HepG2 (cell line): ENCODE measurements at regions not wholly inside any gene's neighbourhood (a gene's known extent, or its start where the extent isn't known, plus 50 kb on each side); places are given as distances from the start of the nearest gene placed in this dataset.

Source experiments
- ATAC-seq: fragments of 200-7000 bp; cut with Tn5 transposase; 3 replicates; pipeline ENCODE4 v1.9.1; 2020; ENCODE audit warnings: mild to moderate bottlenecking, moderate library complexity
- BruUV-seq: library from RNA; stranded (reverse); fragments of 400-500 nt; replicated peaks from 2 replicates; lab custom pipeline; 2021; lab: Mats Ljungman, UMichigan
- CTCF ChIA-PET: fragments of 300-600 bp; formaldehyde crosslinking; extraction: SDS; loops from one replicate; lab custom pipeline; 2021; ENCODE audit warnings: low total read pairs, inconsistent platforms, low intra/inter-chr PET ratio; lab: Yijun Ruan, JAX
- POLR2A ChIA-PET: fragments of 350-600 bp; sonication (Branson Sonifier 250); formaldehyde crosslinking; loops from one replicate; lab custom pipeline; 2020; ENCODE audit warnings: antibody characterized with exemption, inconsistent platforms; lab: Yijun Ruan, JAX
- DNase-seq: peaks from one replicate; pipeline ENCODE4 v3.0.0-alpha.2; 2015; ENCODE audit warnings: low spot score
- FAIRE-seq: peaks from 3 replicates; lab custom pipeline; 2011; peaks lifted over from hg19 to GRCh38; lab: Jason Lieb, UNC
- H2AFZ ChIP-seq: one replicate; pipeline ENCODE4 v1.6.1; 2011; ENCODE audit warnings: low read length, inconsistent platforms
- H3K27ac ChIP-seq: fragments of 300-600 bp; 3 replicates; pipeline ENCODE4 v1.8.0; 2011; ENCODE audit warnings: mixed run types, mild to moderate bottlenecking, mixed read lengths, low read length, inconsistent platforms; ENCODE audit not compliant: insufficient read depth; ENCODE audit errors: extremely low read length
- H3K27me3 ChIP-seq, 2 experiments: fragments of 200-600 bp in 1 of 2; 2 replicates in 1 of 2; 3 replicates in 1 of 2; pipeline versions ENCODE4 v1.6.0 to v1.8.0; 2011; ENCODE audit warnings: low read length in 2 of 2, mild to moderate bottlenecking in 2 of 2, moderate library complexity in 2 of 2, inconsistent platforms in 1 of 2; ENCODE audit not compliant: insufficient read depth in 2 of 2, control insufficient read depth in 1 of 2
- H3K36me3 ChIP-seq, 2 experiments: fragments of 200-600 bp in 1 of 2; replicated peaks in 1 of 2; 2 replicates in 1 of 2; 3 replicates in 1 of 2; pipeline versions ENCODE4 v1.5.1 to v1.8.0; 2011; ENCODE audit warnings: low read length in 2 of 2, inconsistent platforms in 1 of 2; ENCODE audit not compliant: insufficient read depth in 2 of 2, control insufficient read depth in 1 of 2
- H3K4me1 ChIP-seq: 2 replicates; pipeline ENCODE4 v1.5.1; 2012; ENCODE audit warnings: low read length, inconsistent platforms; ENCODE audit not compliant: insufficient read depth
- H3K4me2 ChIP-seq: 2 replicates; pipeline ENCODE4 v1.6.0; 2011; ENCODE audit warnings: low read depth, low read length, inconsistent platforms
- H3K4me3 ChIP-seq, 3 experiments: fragments of 200-600 bp in 1 of 3; sonication (generic), shearing (Covaris generic) in 1 of 3; replicated peaks in 1 of 3; 2 replicates each; pipeline ENCODE4 v1.5.1; 2011 to 2016; ENCODE audit warnings: low read length in 3 of 3, inconsistent platforms in 2 of 3, low read depth in 2 of 3, mild to moderate bottlenecking in 2 of 3, control low read depth in 1 of 3, mixed read lengths in 1 of 3; ENCODE audit not compliant: insufficient read depth in 1 of 3
- H3K79me2 ChIP-seq: one replicate; pipeline ENCODE4 v1.6.1; 2011; ENCODE audit warnings: low read length, inconsistent platforms; ENCODE audit not compliant: insufficient read depth
- H3K9ac ChIP-seq: 2 replicates; pipeline ENCODE4 v1.6.0; 2011; ENCODE audit warnings: mild to moderate bottlenecking, low read depth, low read length, inconsistent platforms; ENCODE audit not compliant: insufficient read depth
- H3K9me3 ChIP-seq: 2 replicates; pipeline ENCODE4 v1.5.1; 2012; ENCODE audit warnings: mild to moderate bottlenecking, low read length
- H4K20me1 ChIP-seq: 2 replicates; pipeline ENCODE4 v1.6.0; 2011; ENCODE audit warnings: inconsistent platforms, mild to moderate bottlenecking, low read length, moderate library complexity; ENCODE audit not compliant: insufficient read depth
- AHDC1 ChIP-seq: sonication (generic); formaldehyde crosslinking; IDR thresholded peaks from 2 replicates; pipeline ENCODE4 v1.5.1; 2020; ENCODE audit warnings: mild to moderate bottlenecking, missing genetic modification reagents, borderline replicate concordance
- CERS6 ChIP-seq: sonication (generic); formaldehyde crosslinking; IDR thresholded peaks from 2 replicates; pipeline ENCODE4 v1.5.0; 2020; ENCODE audit warnings: missing genetic modification reagents
- CREM ChIP-seq, 2 experiments: sonication (generic) in 1 of 2; formaldehyde crosslinking in 1 of 2; IDR thresholded peaks; 2 replicates each; pipeline versions ENCODE4 v1.4.0 to v1.6.1; 2016 to 2020; ENCODE audit warnings: antibody characterized with exemption in 1 of 2, mild to moderate bottlenecking in 1 of 2, missing genetic modification reagents in 1 of 2
- HDAC6 ChIP-seq: fragments of 200-600 bp; sonication (generic); IDR thresholded peaks from 2 replicates; pipeline ENCODE4 v1.7.0; 2017; ENCODE audit warnings: mild to moderate bottlenecking, antibody characterized with exemption, low read length, low read depth
- MEIS2 ChIP-seq: sonication (generic); formaldehyde crosslinking; IDR thresholded peaks from 2 replicates; pipeline ENCODE4 v1.9.0; 2021; ENCODE audit warnings: mild to moderate bottlenecking, missing genetic modification reagents
- MIER2 ChIP-seq: IDR thresholded peaks from 2 replicates; pipeline ENCODE4 v1.6.1; 2016; ENCODE audit warnings: missing biosample characterization, missing genetic modification reagents
- RBM39 ChIP-seq: fragments of 200-400 bp; formaldehyde crosslinking; IDR thresholded peaks from one replicate; pipeline ENCODE4 v1.6.1; 2018; ENCODE audit warnings: antibody characterized with exemption, mild to moderate bottlenecking, low read depth, low read length; ENCODE audit not compliant: poor library complexity, severe bottlenecking
- RFX3 ChIP-seq: IDR thresholded peaks from 2 replicates; pipeline ENCODE4 v1.6.1; 2016; ENCODE audit warnings: missing biosample characterization, missing genetic modification reagents
- SAFB2 ChIP-seq: sonication (generic); formaldehyde crosslinking; IDR thresholded peaks from 2 replicates; pipeline ENCODE4 v1.5.1; 2020; ENCODE audit warnings: missing genetic modification reagents, low read depth, mild to moderate bottlenecking, borderline replicate concordance
- TOE1 ChIP-seq: sonication (generic); formaldehyde crosslinking; IDR thresholded peaks from 2 replicates; pipeline ENCODE4 v1.4.0; 2020; ENCODE audit warnings: mild to moderate bottlenecking, missing genetic modification reagents
- ZFP41 ChIP-seq: sonication (generic); formaldehyde crosslinking; IDR thresholded peaks from 2 replicates; pipeline ENCODE4 v1.4.0; 2020; ENCODE audit warnings: mild to moderate bottlenecking, missing genetic modification reagents, borderline replicate concordance
- ZNF121 ChIP-seq: sonication (generic); formaldehyde crosslinking; IDR thresholded peaks from 2 replicates; pipeline ENCODE4 v1.5.0; 2020; ENCODE audit warnings: mild to moderate bottlenecking, missing genetic modification reagents
- ZNF784 ChIP-seq: sonication (generic); formaldehyde crosslinking; IDR thresholded peaks from 2 replicates; pipeline ENCODE4 v1.5.1; 2020; ENCODE audit warnings: missing genetic modification reagents, mild to moderate bottlenecking, borderline replicate concordance
- WGBS: methylation state at CpG from one replicate; pipeline ENCODE4 v1.1.6; 2017; ENCODE audit warnings: low lambda C conversion rate; 5-methylcytosine and 5-hydroxymethylcytosine counted together
- in situ Hi-C: cut with HindIII; loops from 2 replicates; pipeline ENCODE4 v1.10.0; 2017; ENCODE audit warnings: low pct_unique_long_range_greater_than_20kb; ENCODE audit not compliant: extremely low pct_ligation_motif_present
- intact Hi-C: fragments of 100-400 bp; cut with micrococcal nuclease; formaldehyde crosslinking; loops from one replicate; pipeline ENCODE4 v1.10.0; 2022; ENCODE audit not compliant: unreplicated experiment
- TF ChIP-seq, protein P1 (sequence below): sonication (generic); formaldehyde crosslinking; IDR thresholded peaks from 2 replicates; pipeline ENCODE4 v1.8.0; 2022; ENCODE audit warnings: mild to moderate bottlenecking, missing genetic modification reagents, moderate library complexity

DNA sequence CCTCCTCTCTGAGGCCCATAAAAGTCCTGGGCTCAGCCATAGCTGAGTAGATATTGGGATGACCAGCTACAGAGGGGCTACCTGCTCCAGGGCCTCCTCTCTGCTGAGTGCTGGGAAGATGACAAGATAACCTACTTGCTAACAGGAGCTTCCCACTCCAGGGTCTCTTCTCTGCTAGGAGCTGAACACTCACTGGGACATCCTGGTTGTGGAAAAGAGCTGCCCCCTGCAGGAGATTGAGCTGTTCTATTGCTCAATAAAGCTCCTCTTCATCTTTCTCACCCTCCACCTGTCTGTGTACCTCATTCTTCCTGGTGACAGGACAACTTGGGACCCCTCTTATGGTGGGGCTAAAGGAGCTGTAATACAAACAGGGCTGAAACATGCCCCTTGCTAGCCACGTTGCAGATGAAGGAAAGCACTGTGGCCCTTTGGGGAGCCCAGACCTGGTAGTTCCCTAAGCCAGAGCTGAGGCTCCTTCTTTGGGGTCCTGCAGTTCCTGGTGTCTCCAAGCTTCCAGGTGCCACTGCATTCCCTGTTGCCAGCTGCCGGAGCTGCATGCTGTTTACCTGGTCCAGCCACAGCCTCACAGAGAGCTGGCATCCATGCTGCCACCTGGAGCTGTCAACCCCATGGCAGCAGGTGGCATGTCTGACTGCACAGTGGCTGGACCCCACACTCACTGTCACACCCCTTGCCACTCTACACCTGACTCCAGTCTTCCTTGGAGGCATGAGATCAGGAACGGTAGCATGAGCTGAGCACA is 598.5 kb upstream of the LMO3 start (continued):
- no peak for TF ChIP-seq RBM39
- no peak for TF ChIP-seq MIER2 (CRISPR knock-in tag)

DNA sequence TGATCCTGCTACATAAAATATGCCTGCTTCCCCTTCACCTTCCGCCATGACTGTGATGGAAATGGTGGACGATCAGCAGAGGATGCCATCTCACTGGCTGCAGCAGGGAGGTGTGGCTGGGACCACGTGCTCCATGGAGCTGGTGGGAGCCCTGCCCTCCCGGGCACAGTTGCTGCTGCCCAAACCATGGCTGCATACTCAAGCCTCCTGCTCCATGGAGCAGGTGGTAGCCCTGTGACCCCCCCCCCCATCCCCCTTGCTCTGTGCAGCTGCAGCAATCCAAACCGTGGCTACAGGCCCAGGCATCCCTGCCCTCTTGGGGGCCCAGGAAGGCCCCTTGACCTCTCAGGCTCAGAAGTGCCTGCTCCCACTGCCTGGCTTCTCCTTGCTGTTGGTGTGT is 597.5 kb upstream of the LMO3 start:
- Histone ChIP-seq H3K27ac (no peak overlapping the region), H3K9ac (no peak overlapping the region), H3K4me2 (no peak overlapping the region), H3K9me3 (peaks cover 43% of the 10 kb centered on the region), H3K27me3 (no peaks in the 10 kb centered on the region; a peak in 1 of 5 replicates), H3K4me1 (no peaks in the 10 kb centered on the region), H3K36me3 (no peaks in the 10 kb centered on the region), H3K4me3 (no peak overlapping the region), H3K79me2 (no peaks in the 10 kb centered on the region), H4K20me1 (no peaks in the 10 kb centered on the region), H2AFZ (no peak overlapping the region)
- in situ Hi-C loops, result no loop called here
- DNase-seq (no peak), FAIRE-seq (no peak), ATAC-seq (no peak)
- BruUV-seq, result no TSS peak
- 28% methylated on average over 3 of the region's 5 CpGs for WGBS
- intact Hi-C loops, result no loop called here
- ChIA-PET CTCF (no interaction called here), POLR2A (no interaction called here)
- TF ChIP-seq RFX3 (CRISPR knock-in tag) (no peak), ZFP41 (no peak), HDAC6 (no peak), CREM (IDR thresholded peaks at IDR 0.05) (no peak), CREM (CRISPR knock-in tag; IDR thresholded peaks at IDR 0.05) (no peak), ZNF121 (CRISPR knock-in tag) (no peak), ZNF784 (no peak), CERS6 (no peak), AHDC1 (CRISPR knock-in tag) (no peak), MEIS2 (CRISPR knock-in tag) (no peak), SAFB2 (CRISPR knock-in tag) (no peak), TOE1 (CRISPR knock-in tag) (no peak)
- TF ChIP-seq, protein P1, sequence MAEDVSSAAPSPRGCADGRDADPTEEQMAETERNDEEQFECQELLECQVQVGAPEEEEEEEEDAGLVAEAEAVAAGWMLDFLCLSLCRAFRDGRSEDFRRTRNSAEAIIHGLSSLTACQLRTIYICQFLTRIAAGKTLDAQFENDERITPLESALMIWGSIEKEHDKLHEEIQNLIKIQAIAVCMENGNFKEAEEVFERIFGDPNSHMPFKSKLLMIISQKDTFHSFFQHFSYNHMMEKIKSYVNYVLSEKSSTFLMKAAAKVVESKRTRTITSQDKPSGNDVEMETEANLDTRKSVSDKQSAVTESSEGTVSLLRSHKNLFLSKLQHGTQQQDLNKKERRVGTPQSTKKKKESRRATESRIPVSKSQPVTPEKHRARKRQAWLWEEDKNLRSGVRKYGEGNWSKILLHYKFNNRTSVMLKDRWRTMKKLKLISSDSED (CRISPR knock-in tag), result no peak
